CMK (cell line): ENCODE measurements at regions not wholly inside any gene's neighbourhood (a gene's known extent, or its start where the extent isn't known, plus 50 kb on each side); places are given as distances from the start of the nearest gene placed in this dataset.
"Not testable (repeated sequence)": the region's sequence is repeated elsewhere in the genome, so short reads cannot be mapped to it uniquely, and the experiment has no call there.

Experiments
- DNase-seq: peaks from one replicate; pipeline ENCODE4 v3.0.0-alpha.2; 2010; ENCODE audit warnings: low read depth

GRCh38 chr16:16938009-16938408 lies 532.8 kb downstream of the XYLT1 start:
- DNase-seq, result no peak

- no peak for DNase-seq
Measured at GRCh38 chr16:16938980-16939379, 531.8 kb downstream of the XYLT1 start.

GRCh38 chr16:16940351-16940750 lies 530.4 kb downstream of the XYLT1 start:
- DNase-seq, result no peak

DNA sequence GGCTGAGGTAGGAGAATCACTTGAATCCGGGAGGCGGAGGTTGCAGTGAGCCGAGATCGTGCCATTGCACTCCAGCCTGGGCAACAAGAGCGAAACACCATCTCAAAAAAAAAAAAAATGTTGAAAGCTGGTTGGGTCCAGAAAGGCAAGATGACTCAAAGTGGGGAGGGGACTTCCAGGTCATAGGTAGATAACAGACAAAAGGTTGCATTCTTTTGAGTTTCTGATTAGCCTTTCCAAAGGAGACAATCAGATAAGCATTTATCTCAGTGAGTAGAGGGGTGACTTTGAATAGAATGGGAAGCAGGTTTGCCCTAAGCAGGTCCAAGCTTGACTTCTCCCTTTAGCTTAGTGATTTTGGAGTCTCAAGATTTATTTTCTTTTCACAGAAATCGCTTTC lies 527.9 kb downstream of the XYLT1 start:
- not testable (repeated sequence) for DNase-seq

- DNase-seq, result no peak
Measured at GRCh38 chr16:16945207-16945606, 525.6 kb downstream of the XYLT1 start.

- no peak for DNase-seq
Measured at GRCh38 chr16:16956376-16956775, 514.4 kb downstream of the XYLT1 start.

GRCh38 chr16:16960785-16961184 lies 510.0 kb downstream of the XYLT1 start:
- no peak for DNase-seq

DNA sequence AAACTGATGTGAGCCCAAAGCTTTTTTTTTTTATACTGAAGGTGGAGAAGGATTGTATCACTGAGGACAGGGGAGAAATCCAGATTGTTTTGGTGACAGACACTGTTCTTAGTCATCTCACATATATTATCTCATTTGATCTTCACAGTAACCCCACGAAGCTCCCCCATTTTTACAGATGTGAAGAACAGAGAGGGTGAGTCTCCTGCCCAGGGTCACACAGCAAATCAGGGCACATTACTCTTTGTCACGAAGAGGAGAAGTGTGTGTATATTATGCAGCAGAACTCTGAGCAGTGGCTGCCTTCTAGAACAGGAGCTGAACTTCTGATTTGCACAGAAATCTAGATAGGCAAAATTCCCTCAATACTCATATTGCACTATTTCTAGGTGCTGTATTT lies 504.3 kb downstream of the XYLT1 start:
- no peak for DNase-seq

DNA sequence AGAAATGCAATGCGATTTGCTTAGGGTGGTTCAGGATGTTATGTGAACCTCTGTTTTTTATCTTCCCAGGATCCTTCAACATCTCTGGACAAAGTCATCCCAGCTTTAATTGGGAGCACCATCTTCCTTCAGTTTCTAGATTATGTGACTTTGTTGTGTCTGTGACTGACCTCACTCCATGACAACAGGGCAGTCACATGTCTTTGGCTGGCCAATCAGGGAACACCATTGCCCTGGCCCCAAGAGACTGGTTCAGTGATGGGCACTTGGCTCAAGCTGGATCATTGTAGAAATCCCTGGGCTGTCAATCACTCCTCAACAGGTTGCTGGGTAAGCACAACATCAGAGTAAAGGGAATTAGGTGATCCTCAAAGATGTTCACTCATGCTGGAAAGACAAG lies 499.7 kb downstream of the XYLT1 start:
- no peak for DNase-seq

DNA sequence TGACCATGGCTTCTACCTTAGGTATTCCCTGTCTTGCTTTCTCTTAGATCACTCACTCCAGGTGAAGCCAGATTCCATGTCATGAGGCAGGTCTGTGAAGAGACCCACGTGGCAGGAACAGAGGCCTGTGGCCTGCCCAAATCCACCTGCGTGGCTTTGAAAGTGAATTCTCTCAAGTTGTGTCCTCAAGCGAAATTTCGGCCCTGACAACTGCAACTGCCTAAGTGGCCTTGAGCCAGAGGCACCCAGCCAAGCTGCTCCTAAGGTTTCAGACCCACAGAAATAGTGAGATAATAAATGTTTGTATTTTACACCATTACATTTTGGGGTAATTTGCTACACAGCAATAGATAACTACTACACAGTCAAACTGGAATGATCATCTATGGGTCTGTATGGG lies 497.9 kb downstream of the XYLT1 start:
- DNase-seq, result no peak

- DNase-seq, result no peak
Measured at GRCh38 chr16:16973707-16974591, 496.8 kb downstream of the XYLT1 start.

- no peak for DNase-seq
Measured at GRCh38 chr16:16982614-16983013, 488.1 kb downstream of the XYLT1 start.

DNA sequence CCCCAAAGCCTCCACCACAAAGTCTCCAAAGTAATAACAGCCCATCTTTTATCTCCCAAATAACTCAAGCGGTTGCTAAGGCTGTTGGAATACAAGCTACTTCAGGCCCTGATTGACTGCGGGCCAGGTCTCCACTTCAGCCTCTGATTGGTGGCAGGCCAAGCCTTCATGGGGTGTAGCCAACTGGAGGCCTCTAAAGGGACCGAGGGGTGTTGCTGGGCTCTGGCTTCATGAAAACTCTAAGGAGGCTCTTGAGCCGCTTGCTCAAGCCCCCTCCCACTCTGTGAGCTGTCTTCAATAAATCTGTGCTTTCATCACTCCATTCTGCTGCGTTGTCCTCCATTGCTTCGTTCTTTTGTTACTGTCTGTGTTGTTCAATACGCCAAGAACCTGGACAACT lies 487.2 kb downstream of the XYLT1 start:
- no peak for DNase-seq

- DNase-seq, result not testable (repeated sequence)
Measured at GRCh38 chr16:16984091-16984490, 486.7 kb downstream of the XYLT1 start.

DNA sequence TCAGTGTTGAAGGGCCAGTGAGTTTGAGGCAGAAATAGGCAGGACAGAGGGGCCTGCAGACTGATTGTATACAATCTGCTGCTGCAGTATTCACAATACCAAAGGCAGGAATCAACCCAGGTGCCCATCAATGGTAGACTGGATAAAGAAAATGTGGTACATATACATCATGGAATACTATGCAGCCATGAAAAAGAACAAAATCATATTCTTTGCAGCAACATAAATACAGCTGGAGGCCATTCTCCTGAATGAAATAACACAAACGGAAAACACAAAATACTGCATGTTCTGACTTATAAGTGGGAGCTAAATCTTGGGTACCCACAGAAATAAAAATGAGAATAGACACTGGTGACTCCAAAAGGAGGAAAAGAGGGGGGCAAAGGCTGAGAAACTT lies 485.1 kb downstream of the XYLT1 start:
- no peak for DNase-seq

DNA sequence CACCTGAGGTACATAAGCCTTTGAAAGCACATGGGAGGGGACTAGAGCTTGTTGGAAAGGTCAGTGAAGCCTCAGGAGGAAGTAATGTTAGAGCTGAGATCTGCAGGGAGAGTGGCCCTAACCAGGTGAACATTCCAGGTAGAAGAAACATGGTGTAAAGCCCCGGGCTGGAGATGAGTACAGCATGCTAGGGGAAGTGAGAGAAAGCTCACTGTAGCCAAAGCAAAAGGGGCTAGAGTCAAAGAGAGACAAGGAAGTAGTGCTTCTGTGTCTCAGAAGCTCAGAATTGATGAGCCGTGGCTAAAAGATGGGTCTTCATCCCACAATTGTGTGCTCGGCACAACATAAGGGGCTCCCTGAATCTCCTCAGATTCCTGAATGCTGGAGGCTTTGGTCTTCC lies 481.8 kb downstream of the XYLT1 start:
- no peak for DNase-seq

DNA sequence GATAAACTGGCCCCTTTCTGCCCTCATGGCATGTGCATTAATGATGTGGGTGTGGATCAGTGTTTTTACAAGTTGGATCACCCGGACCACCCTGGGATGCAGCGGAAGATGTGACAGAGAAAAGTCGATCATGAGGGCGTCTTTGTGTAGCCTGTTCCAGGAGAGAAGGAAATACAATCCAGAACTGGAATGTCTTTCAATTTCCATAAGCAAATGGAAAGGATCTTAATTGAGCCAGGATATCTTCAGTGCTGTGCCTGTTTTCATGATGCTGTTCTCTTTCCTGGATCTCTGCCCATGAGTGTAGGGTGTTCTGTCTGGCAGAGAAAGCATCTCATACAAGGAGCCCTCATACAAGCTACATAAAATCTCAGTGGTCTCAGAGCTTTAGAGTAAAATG lies 481.4 kb downstream of the XYLT1 start:
- DNase-seq, result no peak

GRCh38 chr16:16991711-16992110 lies 479.0 kb downstream of the XYLT1 start:
- no peak for DNase-seq

DNA sequence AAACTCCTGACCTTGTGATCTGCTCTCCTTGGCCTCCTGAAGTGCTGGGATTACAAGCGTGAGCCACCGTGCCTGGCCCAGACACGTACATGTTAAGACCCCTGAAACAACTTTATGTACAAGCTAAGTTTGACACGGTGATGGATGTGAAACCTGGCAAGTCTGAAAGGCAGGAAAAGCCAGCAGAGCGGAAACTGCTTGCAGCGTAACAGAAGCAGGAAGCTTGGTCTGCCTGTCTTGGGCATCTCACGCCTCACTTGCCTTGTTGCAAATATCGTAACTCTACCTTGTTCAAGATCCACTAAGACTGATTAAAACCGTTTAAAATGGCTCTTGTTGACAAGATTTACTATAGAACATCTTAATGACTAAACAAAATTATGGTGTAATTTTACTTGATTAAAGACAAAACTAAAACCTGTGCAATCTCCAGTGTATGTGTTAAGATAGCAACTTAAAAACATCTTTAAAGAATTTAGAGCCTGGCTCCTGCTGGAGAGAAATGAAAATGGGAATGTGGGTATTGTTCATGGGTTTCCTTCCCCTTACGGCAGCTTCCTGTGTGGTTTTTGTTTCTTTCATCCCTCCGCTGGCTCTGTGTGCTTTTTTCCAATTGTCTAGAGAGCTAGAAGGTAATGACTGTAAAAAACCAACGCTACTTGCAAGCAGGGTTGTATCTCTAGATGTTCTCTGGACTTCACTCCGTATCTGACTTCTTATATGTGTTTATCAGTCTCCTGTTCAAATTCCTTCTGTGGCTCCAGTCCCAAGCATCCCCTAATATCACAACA lies 477.6 kb downstream of the XYLT1 start:
- DNase-seq, result no peak

GRCh38 chr16:16994831-16995230 lies 475.9 kb downstream of the XYLT1 start:
- DNase-seq, result no peak

- DNase-seq, result no peak
Measured at GRCh38 chr16:16996827-16997226, 473.9 kb downstream of the XYLT1 start.

DNA sequence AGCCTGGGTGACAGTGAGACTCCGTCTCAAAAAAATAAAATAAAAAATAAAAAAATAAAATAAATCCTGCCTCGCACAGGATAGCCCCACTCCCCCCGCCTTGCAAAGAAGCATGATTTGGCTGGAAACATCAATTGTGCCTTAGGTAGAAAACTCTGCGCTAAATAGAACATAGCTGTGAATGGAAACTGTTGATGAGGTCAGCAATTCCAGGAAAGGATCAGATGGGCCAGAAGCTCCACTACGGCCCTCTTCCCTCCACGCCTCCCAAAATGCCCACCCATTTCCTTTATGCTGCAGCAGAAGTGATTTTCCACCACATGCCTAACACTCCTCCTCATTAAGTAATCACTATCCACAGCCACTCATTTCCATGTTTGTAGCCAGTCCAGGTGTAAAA lies 473.4 kb downstream of the XYLT1 start:
- DNase-seq, result no peak

- no peak for DNase-seq
Measured at GRCh38 chr16:17001471-17001870, 469.3 kb downstream of the XYLT1 start.
